HG03280 (cell line): ENCODE measurements at regions not wholly inside any gene's neighbourhood (a gene's known extent, or its start where the extent isn't known, plus 50 kb on each side); places are given as distances from the start of the nearest gene placed in this dataset.
"Not testable (repeated sequence)": the region's sequence is repeated elsewhere in the genome, so short reads cannot be mapped to it uniquely, and the experiment has no call there.

Experiments
- ATAC-seq: cut with Tn5 transposase; IDR thresholded peaks from one replicate; pipeline ENCODE4 v1.9.1; 2021; ENCODE audit warnings: mild to moderate bottlenecking, moderate library complexity; ENCODE audit not compliant: unreplicated experiment

GRCh38 chr14:55766071-55766470 is 186.1 kb downstream of the KTN1 start:
- no peak for ATAC-seq

GRCh38 chr14:55767286-55767685 is 187.3 kb downstream of the KTN1 start:
- ATAC-seq: no peak

- ATAC-seq: no peak
These were observed 189.9 kb downstream of the KTN1 start for GRCh38 chr14:55769877-55770276.

DNA sequence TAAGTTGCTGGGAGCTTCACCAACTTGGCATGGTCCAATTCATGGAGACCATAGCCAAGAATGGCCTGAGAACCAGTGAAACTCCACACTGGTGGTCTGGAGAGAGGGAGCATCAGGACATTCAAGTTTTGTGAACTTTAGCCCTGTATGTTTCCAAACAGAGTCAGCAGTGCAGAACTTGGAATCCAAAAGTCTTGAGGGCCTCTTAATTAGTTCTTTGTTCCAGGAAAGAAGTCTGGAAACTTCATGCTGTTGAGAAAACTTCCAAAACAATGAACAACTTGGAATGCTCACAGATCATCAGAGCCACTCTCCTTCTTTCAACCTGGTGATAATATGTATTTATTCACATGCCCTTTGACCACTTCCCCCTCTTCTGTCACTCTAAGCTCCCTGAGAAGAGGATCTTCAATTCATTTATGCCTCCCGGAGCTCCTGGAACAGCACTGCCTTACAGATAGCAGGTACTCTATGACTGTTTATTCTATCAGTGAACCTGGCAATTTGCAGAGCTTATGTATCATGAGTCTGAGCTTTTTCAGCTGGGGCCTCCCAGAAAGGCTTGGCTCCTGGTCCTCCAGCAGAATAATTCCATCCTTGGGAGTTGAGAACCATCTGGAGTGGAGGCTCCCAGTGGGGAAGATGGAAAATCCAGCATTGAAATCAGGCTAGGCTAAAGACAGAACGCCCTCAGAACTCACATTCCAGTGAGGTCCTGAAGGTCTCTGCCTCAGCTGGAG is 191.4 kb downstream of the KTN1 start:
- ATAC-seq: no peak

- no peak for ATAC-seq
These were observed 192.5 kb downstream of the KTN1 start for GRCh38 chr14:55772486-55772885.

DNA sequence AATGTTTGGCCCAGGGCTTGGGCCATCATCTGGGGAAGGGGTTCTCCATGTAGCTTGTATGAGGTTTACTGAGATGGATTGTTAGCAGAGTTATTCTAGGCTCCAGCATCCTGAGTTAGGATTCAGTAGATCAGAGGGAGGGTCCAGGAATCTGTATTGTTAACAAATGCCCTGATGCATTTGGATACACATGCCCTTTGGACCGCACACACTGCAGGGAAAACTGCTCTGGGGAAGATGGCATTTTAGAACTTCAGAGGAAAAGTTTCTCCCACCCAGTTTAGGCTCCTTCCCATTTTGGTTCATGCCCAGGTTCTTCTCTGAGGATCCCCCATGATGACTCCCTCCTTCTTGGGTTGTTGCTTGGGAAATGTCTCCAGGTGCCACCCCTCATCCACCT is 193.3 kb downstream of the KTN1 start:
- ATAC-seq: no peak

GRCh38 chr14:55773984-55774545 is 194.1 kb downstream of the KTN1 start:
- ATAC-seq: no peak

GRCh38 chr14:55777877-55778276 is 197.9 kb downstream of the KTN1 start:
- no peak for ATAC-seq

DNA sequence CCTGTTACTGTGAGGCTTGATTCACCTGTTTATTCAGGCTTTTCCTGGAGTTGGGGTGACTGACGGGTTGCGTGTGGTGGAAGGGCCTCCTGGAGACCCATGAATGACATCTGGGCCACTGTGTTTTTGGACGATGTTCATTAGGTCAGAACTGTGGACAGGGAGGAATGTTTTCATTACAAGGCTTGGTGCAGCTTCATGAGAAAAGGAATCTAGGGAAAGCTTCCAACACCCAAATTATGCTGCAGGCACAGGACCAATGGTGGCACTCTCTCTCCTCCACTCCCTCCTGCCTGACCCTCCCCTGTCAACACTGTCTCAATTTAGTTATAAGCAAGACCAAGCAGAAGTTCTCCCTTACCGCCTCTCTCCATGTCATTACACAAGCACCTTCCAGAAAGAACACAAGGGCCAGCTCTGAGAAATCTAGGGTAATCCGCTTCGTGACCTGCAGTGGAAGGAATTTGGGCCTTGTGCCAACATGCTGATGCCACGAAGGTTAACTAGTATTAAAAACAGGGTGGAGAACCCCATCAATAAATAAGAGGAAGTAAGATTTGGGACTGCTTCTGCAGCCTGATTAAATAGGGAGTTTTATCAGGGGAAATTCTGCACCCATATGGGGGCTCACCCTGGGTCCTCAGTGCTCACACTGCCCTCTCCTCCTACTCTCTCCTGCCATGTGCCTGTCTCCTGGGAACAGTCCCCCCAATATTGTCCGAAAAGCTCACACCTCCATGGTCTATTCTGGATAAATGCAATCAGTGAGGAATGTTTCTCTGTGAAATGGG is 200.3 kb downstream of the KTN1 start:
- no peak for ATAC-seq

DNA sequence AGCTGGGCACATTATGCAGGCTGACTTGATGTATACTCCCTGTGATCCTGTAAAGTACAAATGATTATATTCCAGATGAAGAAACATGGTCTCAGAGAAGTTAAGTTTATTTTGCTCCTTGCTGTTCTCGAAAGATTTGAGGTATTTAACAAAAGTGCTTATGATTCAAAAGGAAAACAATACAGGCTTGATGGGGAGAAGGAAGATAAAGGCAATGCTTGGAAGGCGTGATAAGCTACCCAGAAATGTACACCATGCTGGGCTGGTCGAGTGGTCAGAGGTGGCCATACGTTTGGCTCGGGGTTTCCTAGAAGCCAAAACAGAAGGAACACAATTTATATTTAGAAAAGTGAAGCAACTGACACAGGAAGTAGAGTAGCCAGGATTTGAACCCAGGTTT is 201.0 kb downstream of the KTN1 start:
- ATAC-seq: no peak

GRCh38 chr14:55782166-55782565 is 202.2 kb downstream of the KTN1 start:
- ATAC-seq: no peak

GRCh38 chr14:55789406-55789805 is 209.4 kb downstream of the KTN1 start:
- no peak for ATAC-seq

- ATAC-seq: no peak
These were observed 214.9 kb downstream of the KTN1 start for GRCh38 chr14:55794655-55795595.

DNA sequence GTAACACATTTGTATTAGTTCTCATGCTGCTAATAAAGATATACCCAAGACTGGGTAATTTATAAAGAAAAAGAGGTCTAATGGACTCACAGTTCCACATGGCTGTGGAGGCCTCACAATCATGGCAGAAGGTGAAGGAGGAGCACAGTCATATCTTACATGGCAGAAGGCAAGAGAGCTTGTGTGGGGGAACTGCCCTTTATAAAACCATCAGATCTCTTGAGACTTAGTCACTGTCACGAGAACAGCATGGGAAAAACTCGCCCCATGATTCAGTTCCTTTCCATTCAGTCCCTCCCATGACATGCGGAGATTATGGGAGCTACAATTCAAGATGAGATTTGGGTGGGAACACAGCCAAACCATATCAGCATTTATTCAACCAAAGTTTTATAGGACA is 216.5 kb downstream of the KTN1 start:
- not testable (repeated sequence) for ATAC-seq

DNA sequence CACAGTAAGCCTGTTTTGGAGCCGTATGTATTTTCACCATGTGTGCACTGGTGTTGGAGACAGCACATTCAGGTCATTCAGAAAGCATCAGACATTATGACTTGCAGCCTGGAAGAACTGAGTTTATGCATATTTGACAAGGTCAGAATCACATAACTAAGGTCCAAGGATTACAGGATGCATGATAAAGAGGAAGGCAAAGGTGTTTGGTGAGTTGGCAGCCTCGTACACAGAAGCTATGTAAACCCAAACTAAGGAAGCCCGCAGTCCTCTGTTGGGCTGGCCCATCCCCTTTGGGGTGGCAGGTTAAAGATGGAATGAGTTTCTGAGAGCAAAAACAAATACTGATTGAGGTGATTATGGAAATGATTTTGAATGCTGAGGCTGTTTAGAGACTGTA is 218.4 kb downstream of the KTN1 start:
- ATAC-seq: no peak

GRCh38 chr14:55799508-55800095 is 219.6 kb downstream of the KTN1 start:
- ATAC-seq: no peak

DNA sequence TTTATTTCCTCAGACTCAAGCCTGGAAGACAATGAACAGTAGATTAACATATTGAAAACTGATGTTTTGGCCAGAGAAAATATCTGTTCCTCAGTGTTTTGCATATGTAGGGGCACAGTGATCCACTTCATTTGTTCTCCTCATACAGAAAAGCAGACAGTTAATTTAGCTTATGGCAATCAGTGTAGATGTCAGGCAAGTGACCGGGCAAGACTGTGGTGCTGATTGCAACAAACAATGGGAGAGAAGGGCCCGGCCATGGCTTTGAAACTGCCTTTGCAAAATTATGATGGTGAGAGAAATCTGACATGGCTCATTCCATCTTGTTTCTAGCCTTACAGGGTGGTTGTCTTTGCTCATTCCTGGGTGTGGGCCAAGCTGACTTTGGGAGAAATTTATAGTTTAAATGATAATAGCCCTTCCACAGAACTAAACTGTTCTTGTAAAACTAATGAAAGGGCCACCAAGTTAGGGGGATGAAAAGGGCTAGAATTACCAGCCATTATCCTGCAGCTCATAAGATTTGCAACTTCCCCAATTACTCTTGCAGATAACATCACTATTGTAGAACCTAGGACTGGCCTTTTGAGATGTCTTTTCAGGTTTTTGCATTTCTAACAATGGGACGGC is 220.3 kb downstream of the KTN1 start:
- ATAC-seq: no peak

- ATAC-seq: no peak
These were observed 221.1 kb downstream of the KTN1 start for GRCh38 chr14:55801121-55801520.

DNA sequence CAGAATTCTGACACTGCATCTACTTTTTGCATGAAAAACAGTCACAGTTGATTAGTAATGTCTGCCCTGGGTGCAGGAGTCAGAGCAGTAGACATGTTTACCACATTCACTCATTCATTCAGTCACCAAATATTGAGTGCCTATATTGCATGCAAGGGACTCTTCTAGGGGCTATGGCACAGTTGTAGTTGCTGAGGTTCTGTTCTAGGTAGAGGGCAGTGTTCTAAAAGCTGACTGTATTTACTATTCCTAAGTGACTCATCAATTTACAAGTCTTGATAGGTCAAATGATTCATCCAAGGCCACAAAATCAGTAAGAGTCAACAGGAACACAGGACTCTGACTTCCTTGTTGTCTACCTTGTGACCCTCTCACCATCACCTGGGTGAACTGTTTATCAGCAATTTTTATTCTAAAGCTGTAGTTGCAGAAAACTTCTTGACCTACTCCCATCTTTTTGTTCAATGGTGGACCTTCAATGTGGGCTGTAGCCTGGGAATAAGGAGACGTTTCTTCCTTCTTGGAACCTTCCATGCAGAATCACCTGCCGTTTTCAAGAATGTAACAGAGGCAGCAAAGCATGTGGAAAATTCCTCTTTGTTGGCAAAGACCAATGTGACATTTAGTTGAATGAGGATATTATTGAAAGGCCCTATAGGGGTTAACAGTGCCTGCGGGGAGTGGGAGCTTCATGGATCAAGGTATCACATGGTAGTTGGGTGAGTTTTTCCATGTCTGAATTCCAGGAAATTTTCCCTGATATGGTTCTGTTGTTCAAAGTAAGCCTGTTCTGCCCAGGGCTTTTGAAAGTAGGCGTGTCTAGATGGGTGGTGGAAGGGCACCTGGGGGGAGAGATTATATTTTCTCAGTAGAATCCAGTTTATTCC is 223.2 kb downstream of the KTN1 start:
- ATAC-seq: no peak
